ENCODE measurements at regions not wholly inside any gene's neighbourhood (a gene's known extent, or its start where the extent isn't known, plus 50 kb on each side); places are given as distances from the start of the nearest gene placed in this dataset.

DNA sequence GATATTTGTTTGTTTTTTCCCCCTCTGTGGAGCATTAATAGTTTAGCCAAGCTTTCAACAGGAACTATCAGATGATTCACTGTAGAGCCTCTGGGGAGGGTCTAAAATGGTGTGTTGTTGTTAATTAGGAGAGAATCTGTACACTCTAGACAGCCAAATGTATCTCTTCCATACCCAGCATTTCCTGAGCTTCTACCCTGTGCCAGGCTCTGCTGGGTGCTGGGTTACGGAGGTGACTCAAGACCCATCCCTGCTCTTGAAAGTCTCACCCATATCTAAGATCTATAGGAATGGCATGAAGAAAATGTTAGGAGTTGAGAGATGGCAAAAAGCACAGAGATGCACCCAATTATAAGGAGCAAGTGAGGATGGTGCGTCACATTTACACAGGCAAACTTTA is 245.8 kb downstream of the C12orf75 start (continued):
- no peak for TF ChIP-seq MTA3 (IDR thresholded peaks at IDR 0.05; ENCODE audit: borderline replicate concordance, low read length)

GRCh38 chr12:105580821-105581352 is 250.4 kb downstream of the C12orf75 start:
- H3K4me2 ChIP-seq (ENCODE audit: control insufficient read depth, insufficient read depth), result no peak overlapping the region
- no TSS peak for BruUV-seq (replicated peaks)

DNA sequence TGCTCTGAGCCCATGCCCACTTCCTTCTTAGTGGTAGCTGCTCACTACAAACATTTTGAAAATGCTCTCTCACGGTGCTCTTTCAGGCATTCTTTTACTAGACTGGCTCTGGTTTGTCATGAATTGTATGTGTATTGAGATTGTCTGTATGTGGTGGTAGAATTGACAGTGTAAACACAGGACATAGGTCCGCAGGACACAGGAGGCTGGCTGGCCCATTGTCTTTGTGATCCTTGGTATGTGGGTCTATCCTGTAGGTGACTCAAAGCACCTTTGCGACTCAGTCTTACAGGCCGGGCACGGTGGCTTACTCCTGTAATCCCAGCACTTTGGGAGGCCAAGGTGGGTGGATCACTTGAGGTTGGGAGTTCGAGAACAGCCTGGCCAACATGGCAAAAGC is 250.9 kb downstream of the C12orf75 start:
- no peak for ATAC-seq
- Histone ChIP-seq H3K4me3 (no peak overlapping the region), H3K27me3 (replicated peaks in 1 of 2; ENCODE audit: control insufficient read depth in 2 of 2, insufficient read depth in 2 of 2, low read length in 1 of 2) (no peaks in the 10 kb centered on the region), H3K79me2 (ENCODE audit: control insufficient read depth, insufficient read depth, low read length) (no peaks in the 10 kb centered on the region), H2AFZ (ENCODE audit: control insufficient read depth, low read depth, low read length) (no peak overlapping the region), H3K9ac (ENCODE audit: control insufficient read depth, insufficient read depth, low read length) (no peak overlapping the region), H3K4me1 (ENCODE audit: control insufficient read depth, insufficient read depth, low read length) (no peaks in the 10 kb centered on the region), H3K9me3 (replicated peaks; ENCODE audit: control insufficient read depth, insufficient read depth, low read length) (no peaks in the 10 kb centered on the region), H3K36me3 (ENCODE audit: control insufficient read depth in 2 of 2, insufficient read depth in 2 of 2, low read length in 1 of 2) (no peaks in the 10 kb centered on the region), H3K4me2 (ENCODE audit: control insufficient read depth, insufficient read depth) (no peak overlapping the region), H3K27ac (ENCODE audit: control insufficient read depth, insufficient read depth) (no peak overlapping the region), H4K20me1 (ENCODE audit: control insufficient read depth, insufficient read depth) (no peaks in the 10 kb centered on the region)
- no peak for TF ChIP-seq CBX5 (IDR thresholded peaks at IDR 0.05; ENCODE audit: low read depth)
- in situ Hi-C loops (cut with MboI), result no loop called here
- BruUV-seq (replicated peaks), result no TSS peak
- CTCF ChIA-PET, result no interaction called here
- SMC1A ChIA-PET (ENCODE audit: uncharacterized antibody, unreplicated experiment), result interaction anchor here (1.1 kb wide), 1 partner anchor 15 kb away, joined by 3 read pairs; no protein-coding TSS in a partner anchor
- no peak for DNase-seq (ENCODE audit: low read depth, low spot score)
- intact Hi-C loops (cut with micrococcal nuclease; ENCODE audit: unreplicated experiment), result no loop called here
- WGBS (ENCODE audit: insufficient coverage, insufficient replicate concordance, low lambda C conversion rate, missing lambda C conversion rate), result 22% methylated on average over 6 of the region's 6 CpGs
- RAD21 ChIA-PET (ENCODE audit: unreplicated experiment), result no interaction called here
- FAIRE-seq, result no peak
- POLR2A ChIA-PET, result no interaction called here

More at GRCh38 chr12:105580821-105581352, 250.4 kb downstream of the C12orf75 start:
- intact Hi-C loops (cut with micrococcal nuclease; ENCODE audit: unreplicated experiment), result no loop called here
- H2AFZ ChIP-seq (ENCODE audit: control insufficient read depth, low read depth, low read length), result no peak overlapping the region
- ChIA-PET RAD21 (ENCODE audit: unreplicated experiment) (no interaction called here), POLR2A (no interaction called here), SMC1A (ENCODE audit: uncharacterized antibody, unreplicated experiment) (interaction anchor here (1.1 kb wide), 1 partner anchor 16 kb away, joined by 3 read pairs; no protein-coding TSS in a partner anchor), CTCF (no interaction called here)
- no peaks in the 10 kb centered on the region for H3K4me1 ChIP-seq (ENCODE audit: control insufficient read depth, insufficient read depth, low read length)
- WGBS (ENCODE audit: insufficient coverage, insufficient replicate concordance, low lambda C conversion rate, missing lambda C conversion rate), result 59% methylated on average over 5 of the region's 5 CpGs
- no peak overlapping the region for H3K27ac ChIP-seq (ENCODE audit: control insufficient read depth, insufficient read depth)
- TF ChIP-seq IRF4 (IDR thresholded peaks at IDR 0.05; ENCODE audit: low read depth, low read length) (no peak), LARP7 (IDR thresholded peaks at IDR 0.05) (no peak), STAT3 (IDR thresholded peaks at IDR 0.05; ENCODE audit: low read depth, low read length) (no peak), NFYB (IDR thresholded peaks at IDR 0.05; ENCODE audit: insufficient read depth, low read depth, low read length) (no peak), SP1 (IDR thresholded peaks at IDR 0.05; ENCODE audit: low read depth, low read length) (no peak)
- H3K27me3 ChIP-seq (replicated peaks in 1 of 2; ENCODE audit: control insufficient read depth in 2 of 2, insufficient read depth in 2 of 2, low read length in 1 of 2), result no peaks in the 10 kb centered on the region
- in situ Hi-C loops (cut with MboI), result no loop called here
- no peak overlapping the region for H3K4me3 ChIP-seq
- H3K9ac ChIP-seq (ENCODE audit: control insufficient read depth, insufficient read depth, low read length), result no peak overlapping the region
- H3K9me3 ChIP-seq (replicated peaks; ENCODE audit: control insufficient read depth, insufficient read depth, low read length), result no peaks in the 10 kb centered on the region
- DNase-seq (ENCODE audit: low read depth, low spot score) (no peak), ATAC-seq (no peak), FAIRE-seq (no peak)
- H3K79me2 ChIP-seq (ENCODE audit: control insufficient read depth, insufficient read depth, low read length), result no peaks in the 10 kb centered on the region
- no peaks in the 10 kb centered on the region for H3K36me3 ChIP-seq (ENCODE audit: control insufficient read depth in 2 of 2, insufficient read depth in 2 of 2, low read length in 1 of 2)
- no peaks in the 10 kb centered on the region for H4K20me1 ChIP-seq (ENCODE audit: control insufficient read depth, insufficient read depth)
